Cardiac muscle cell (in vitro differentiated cells and primary cell): ENCODE measurements at regions not wholly inside any gene's neighbourhood (a gene's known extent, or its start where the extent isn't known, plus 50 kb on each side); places are given as distances from the start of the nearest gene placed in this dataset.
A peak's percentile ranks its signal among the peaks of the same experiment; 100 is the strongest.

Experiments used
- DNase-seq, 2 donors: peaks; one replicate each; pipeline versions ENCODE4 v3.0.0 to v3.0.0-alpha.2; 2010 to 2017; ENCODE audit warnings: low read depth in 1 of 2, low spot score in 1 of 2
- H3K27ac ChIP-seq: fragments of 200-600 bp; sonication (generic); 2 replicates; pipeline ENCODE4 v1.5.1; 2016
- H3K27me3 ChIP-seq: fragments of 200-600 bp; sonication (generic); 2 replicates; pipeline ENCODE4 v1.6.0; 2016; ENCODE audit warnings: control low read depth
- H3K36me3 ChIP-seq: fragments of 200-600 bp; sonication (generic); 2 replicates; pipeline ENCODE4 v1.5.1; 2016; ENCODE audit warnings: control low read depth
- H3K4me1 ChIP-seq: fragments of 200-600 bp; sonication (generic); 2 replicates; pipeline ENCODE4 v1.8.1; 2017; ENCODE audit warnings: low read depth, mild to moderate bottlenecking, mixed run types
- H3K4me3 ChIP-seq: fragments of 200-600 bp; sonication (generic); 2 replicates; pipeline ENCODE4 v1.5.1; 2016; ENCODE audit warnings: mild to moderate bottlenecking
- H3K9me3 ChIP-seq: fragments of 200-600 bp; sonication (generic); 2 replicates; pipeline ENCODE4 v1.5.1; 2017; ENCODE audit warnings: low read depth, mild to moderate bottlenecking, control low read depth
- TF ChIP-seq, protein P1 (sequence below): IDR thresholded peaks from 2 replicates; pipeline ENCODE4 v1.5.1; 2012; ENCODE audit warnings: low read depth, mild to moderate bottlenecking, low read length

DNA sequence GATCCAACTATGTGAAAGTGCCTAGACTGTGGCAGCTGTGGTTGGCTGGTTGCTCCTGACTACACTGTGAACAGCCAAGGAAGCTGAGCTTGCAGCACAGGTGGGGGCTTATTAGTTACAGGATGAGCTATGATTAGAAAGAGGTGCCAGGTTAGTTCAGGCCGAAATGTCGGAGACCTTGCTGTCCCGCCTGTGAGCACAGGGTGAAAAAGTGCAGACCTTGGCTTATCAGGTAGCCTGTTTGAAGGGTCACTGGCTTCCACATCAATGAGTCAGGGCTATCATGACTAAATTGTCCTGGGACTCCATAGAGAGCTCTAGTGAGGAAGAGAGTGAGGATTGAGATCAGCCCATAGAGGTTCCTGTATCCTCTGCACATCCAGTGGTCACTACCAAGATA, 114.3 kb upstream of the PLPPR1 start:
- H3K27me3 ChIP-seq: no peaks in the 10 kb centered on the region
- H3K9me3 ChIP-seq: no peaks in the 10 kb centered on the region
- DNase-seq: no peak
- no peak overlapping the region for H3K4me3 ChIP-seq
- no peaks in the 10 kb centered on the region for H3K4me1 ChIP-seq
- no peaks in the 10 kb centered on the region for H3K36me3 ChIP-seq
- TF ChIP-seq, protein P1, sequence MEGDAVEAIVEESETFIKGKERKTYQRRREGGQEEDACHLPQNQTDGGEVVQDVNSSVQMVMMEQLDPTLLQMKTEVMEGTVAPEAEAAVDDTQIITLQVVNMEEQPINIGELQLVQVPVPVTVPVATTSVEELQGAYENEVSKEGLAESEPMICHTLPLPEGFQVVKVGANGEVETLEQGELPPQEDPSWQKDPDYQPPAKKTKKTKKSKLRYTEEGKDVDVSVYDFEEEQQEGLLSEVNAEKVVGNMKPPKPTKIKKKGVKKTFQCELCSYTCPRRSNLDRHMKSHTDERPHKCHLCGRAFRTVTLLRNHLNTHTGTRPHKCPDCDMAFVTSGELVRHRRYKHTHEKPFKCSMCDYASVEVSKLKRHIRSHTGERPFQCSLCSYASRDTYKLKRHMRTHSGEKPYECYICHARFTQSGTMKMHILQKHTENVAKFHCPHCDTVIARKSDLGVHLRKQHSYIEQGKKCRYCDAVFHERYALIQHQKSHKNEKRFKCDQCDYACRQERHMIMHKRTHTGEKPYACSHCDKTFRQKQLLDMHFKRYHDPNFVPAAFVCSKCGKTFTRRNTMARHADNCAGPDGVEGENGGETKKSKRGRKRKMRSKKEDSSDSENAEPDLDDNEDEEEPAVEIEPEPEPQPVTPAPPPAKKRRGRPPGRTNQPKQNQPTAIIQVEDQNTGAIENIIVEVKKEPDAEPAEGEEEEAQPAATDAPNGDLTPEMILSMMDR: no peak
- no peak overlapping the region for H3K27ac ChIP-seq

DNA sequence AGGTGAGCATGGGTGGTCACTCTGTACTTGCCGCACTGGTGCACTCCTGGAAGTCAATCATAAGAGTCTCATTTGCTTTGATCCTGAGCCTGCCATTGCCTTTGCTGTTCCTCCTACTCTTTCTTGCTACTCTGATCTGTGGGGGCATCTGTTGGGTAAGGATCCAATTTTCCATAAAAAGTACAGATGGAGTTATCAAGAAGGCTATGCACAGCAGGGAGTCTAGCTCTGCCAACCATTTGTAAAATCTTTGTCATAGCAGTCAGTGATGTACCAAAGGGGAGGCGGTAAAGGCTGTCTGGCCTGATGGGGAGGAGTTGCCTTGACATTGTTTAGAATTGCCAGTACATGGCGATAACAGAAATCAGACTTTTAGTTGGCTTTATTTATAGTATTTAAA, 109.0 kb upstream of the PLPPR1 start:
- H3K36me3 ChIP-seq: no peaks in the 10 kb centered on the region
- no peaks in the 10 kb centered on the region for H3K27me3 ChIP-seq
- H3K27ac ChIP-seq: no peak overlapping the region
- no peak overlapping the region for H3K4me3 ChIP-seq
- no peaks in the 10 kb centered on the region for H3K9me3 ChIP-seq
- no peak for DNase-seq
- TF ChIP-seq, protein P1: no peak
- H3K4me1 ChIP-seq: no peaks in the 10 kb centered on the region

DNA sequence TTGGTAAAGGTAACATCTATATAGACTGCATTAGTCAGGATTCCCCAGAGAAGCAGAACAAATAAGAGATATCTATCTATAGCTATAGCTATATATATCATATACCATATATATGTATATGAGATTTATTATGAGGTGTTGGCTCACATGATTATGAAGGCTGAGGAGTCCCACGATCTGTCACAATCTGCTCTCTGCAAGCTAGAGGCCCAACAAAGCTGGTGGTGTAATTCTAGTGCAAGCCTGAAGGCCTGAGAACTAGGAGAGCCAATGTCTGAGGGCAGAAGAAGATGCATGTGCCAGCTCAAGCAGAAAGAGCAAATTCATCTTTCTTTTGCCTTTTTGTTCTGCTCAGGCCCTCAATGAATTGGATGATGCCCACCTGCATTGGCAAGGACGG, 102.2 kb upstream of the PLPPR1 start:
- TF ChIP-seq, protein P1: no peak
- Histone ChIP-seq H3K27me3 (no peaks in the 10 kb centered on the region), H3K27ac (no peak overlapping the region), H3K4me1 (no peaks in the 10 kb centered on the region), H3K4me3 (no peak overlapping the region), H3K9me3 (no peaks in the 10 kb centered on the region), H3K36me3 (no peaks in the 10 kb centered on the region)
- no peak for DNase-seq

DNA sequence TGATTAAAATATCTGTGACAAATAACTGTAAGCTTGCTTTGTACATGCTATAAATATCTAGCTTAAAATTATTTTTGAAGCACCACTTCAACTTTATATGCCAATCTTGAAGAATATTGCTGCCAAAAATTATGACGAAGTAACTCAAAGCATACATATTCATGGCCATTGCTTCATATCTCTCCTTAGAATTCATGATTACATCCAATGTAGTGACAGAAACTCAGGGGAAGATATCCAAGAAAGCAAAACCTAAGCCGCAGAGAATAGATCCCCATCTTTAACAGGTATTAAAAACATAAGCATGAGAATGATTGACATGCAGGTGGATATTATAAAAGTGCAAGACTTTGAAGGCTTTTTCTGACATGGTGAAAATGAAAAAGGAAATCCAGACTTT, 100.8 kb upstream of the PLPPR1 start:
- H3K4me3 ChIP-seq: no peak overlapping the region
- no peak overlapping the region for H3K27ac ChIP-seq

DNA sequence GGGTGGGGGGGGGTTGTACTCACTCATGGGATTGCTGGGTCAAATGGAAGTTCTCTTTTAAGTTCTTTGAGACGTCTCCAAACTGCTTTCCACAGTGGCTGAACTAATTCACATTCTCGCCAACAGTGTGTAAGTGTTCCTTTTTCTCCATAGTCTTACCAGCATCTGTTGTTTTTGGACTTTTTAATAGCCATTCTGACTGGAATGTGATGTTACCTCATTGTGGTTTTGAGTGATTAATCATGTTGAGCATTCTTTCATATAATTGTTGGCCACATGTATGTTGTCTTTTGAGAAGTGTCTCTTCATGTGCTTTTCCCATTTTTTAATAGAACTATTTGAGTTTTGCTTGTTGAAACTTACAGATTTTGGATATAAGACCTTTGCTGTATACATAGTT, 94.9 kb upstream of the PLPPR1 start:
- no peaks in the 10 kb centered on the region for H3K36me3 ChIP-seq
- H3K9me3 ChIP-seq: no peaks in the 10 kb centered on the region
- H3K27me3 ChIP-seq: no peaks in the 10 kb centered on the region
- no peak overlapping the region for H3K27ac ChIP-seq
- peak in 1 of 2 donors; percentile 26 for DNase-seq
- TF ChIP-seq, protein P1: no peak
- H3K4me3 ChIP-seq: no peak overlapping the region
- no peaks in the 10 kb centered on the region for H3K4me1 ChIP-seq

More for the DNA sequence above, 100.8 kb upstream of the PLPPR1 start:
- Histone ChIP-seq H3K9me3 (no peaks in the 10 kb centered on the region), H3K4me1 (no peaks in the 10 kb centered on the region), H3K27me3 (no peaks in the 10 kb centered on the region), H3K36me3 (no peaks in the 10 kb centered on the region)
- TF ChIP-seq, protein P1: no peak
- no peak for DNase-seq

DNA sequence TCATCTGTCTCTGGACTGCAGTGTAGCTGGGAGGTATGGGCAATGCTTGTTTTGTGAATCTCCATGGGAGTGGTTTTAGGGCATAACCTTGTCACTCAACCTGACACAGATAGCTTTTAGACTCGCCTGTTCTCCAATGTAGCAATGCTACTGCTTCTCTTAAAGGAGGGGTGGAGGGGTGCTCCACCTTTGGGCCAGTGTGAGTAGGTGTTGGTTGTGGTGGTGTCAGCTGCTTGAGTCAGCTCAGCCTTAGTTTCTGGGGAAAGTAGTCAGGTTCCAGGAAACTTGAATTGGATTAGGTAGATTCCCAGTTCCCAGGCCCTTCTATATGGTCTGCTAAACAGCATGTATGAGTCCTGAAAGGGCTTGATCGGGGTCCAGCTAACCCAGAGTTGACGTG, 91.1 kb upstream of the PLPPR1 start:
- Histone ChIP-seq H3K4me1 (no peaks in the 10 kb centered on the region), H3K9me3 (no peaks in the 10 kb centered on the region), H3K4me3 (no peak overlapping the region), H3K27ac (no peak overlapping the region), H3K36me3 (no peaks in the 10 kb centered on the region), H3K27me3 (no peaks in the 10 kb centered on the region)
- no peak for DNase-seq
- TF ChIP-seq, protein P1: no peak
